Neuronal stem cell (in vitro differentiated cells): ENCODE measurements at regions not wholly inside any gene's neighbourhood (a gene's known extent, or its start where the extent isn't known, plus 50 kb on each side); places are given as distances from the start of the nearest gene placed in this dataset.

Experiments
- DNase-seq: peaks from one replicate; pipeline ENCODE4 v3.0.0-alpha.2; 2013; ENCODE audit warnings: low spot score
- H2AFZ ChIP-seq: one replicate; pipeline ENCODE4 v1.6.1; 2013; ENCODE audit warnings: mild to moderate bottlenecking, low read length, inconsistent platforms
- H2AK5ac ChIP-seq: 2 replicates; pipeline ENCODE4 v1.6.1; 2013; ENCODE audit warnings: low read depth, mild to moderate bottlenecking, inconsistent platforms, low read length, moderate library complexity, mixed read lengths
- H2BK120ac ChIP-seq: 2 replicates; pipeline ENCODE4 v1.6.1; 2013; ENCODE audit warnings: low read depth, mild to moderate bottlenecking, inconsistent platforms, low read length, moderate library complexity, mixed read lengths
- H2BK12ac ChIP-seq: one replicate; pipeline ENCODE4 v1.6.1; 2013; ENCODE audit warnings: low read length, inconsistent platforms
- H2BK15ac ChIP-seq: 2 replicates; pipeline ENCODE4 v1.6.1; 2013; ENCODE audit warnings: mild to moderate bottlenecking, low read length, inconsistent platforms, mixed read lengths
- H2BK5ac ChIP-seq: one replicate; pipeline ENCODE4 v1.6.1; 2013; ENCODE audit warnings: inconsistent platforms, mild to moderate bottlenecking, low read length, moderate library complexity
- H3K14ac ChIP-seq: one replicate; pipeline ENCODE4 v1.6.1; 2013; ENCODE audit warnings: low read length, inconsistent platforms
- H3K18ac ChIP-seq: 2 replicates; pipeline ENCODE4 v1.6.1; 2013; ENCODE audit warnings: low read length, inconsistent platforms
- H3K23ac ChIP-seq: 2 replicates; pipeline ENCODE4 v1.6.1; 2013; ENCODE audit warnings: low read depth, mild to moderate bottlenecking, mixed read lengths, low read length, inconsistent platforms; ENCODE audit not compliant: poor library complexity
- H3K27ac ChIP-seq: replicated peaks from 3 replicates; pipeline ENCODE4 v1.5.1; 2013; ENCODE audit warnings: low read length, inconsistent platforms
- H3K27me3 ChIP-seq, 3 experiments: 2 replicates each; pipeline ENCODE4 v1.6.1; 2013; ENCODE audit warnings: low read length in 3 of 3, mild to moderate bottlenecking in 2 of 3, inconsistent platforms in 1 of 3, low read depth in 1 of 3, mixed read lengths in 1 of 3, moderate library complexity in 1 of 3; ENCODE audit not compliant: control insufficient read depth in 3 of 3, insufficient read depth in 3 of 3
- H3K36me3 ChIP-seq, 2 donors: replicated peaks in 1 of 2; 2 replicates each; pipeline ENCODE4 v1.6.1; 2013; ENCODE audit warnings: low read length in 2 of 2; ENCODE audit not compliant: control insufficient read depth in 2 of 2, insufficient read depth in 2 of 2
- H3K4ac ChIP-seq: 2 replicates; pipeline ENCODE4 v1.6.1; 2013; ENCODE audit warnings: inconsistent platforms, mild to moderate bottlenecking, low read length, moderate library complexity
- H3K4me1 ChIP-seq, 2 donors: 1 replicate in 1 of 2; 2 replicates in 1 of 2; pipeline ENCODE4 v1.6.1; 2013; ENCODE audit warnings: low read length in 2 of 2, low read depth in 1 of 2; ENCODE audit not compliant: control insufficient read depth in 2 of 2, insufficient read depth in 1 of 2
- H3K4me2 ChIP-seq: one replicate; pipeline ENCODE4 v1.6.1; 2013; ENCODE audit warnings: mild to moderate bottlenecking, low read length, inconsistent platforms; ENCODE audit not compliant: insufficient read depth, poor library complexity, severe bottlenecking
- H3K4me3 ChIP-seq, 2 donors: 2 replicates each; pipeline ENCODE4 v1.5.1; 2013; ENCODE audit warnings: low read length in 2 of 2, mild to moderate bottlenecking in 2 of 2, inconsistent platforms in 1 of 2, moderate library complexity in 1 of 2
- H3K79me1 ChIP-seq: one replicate; pipeline ENCODE4 v1.6.1; 2013; ENCODE audit warnings: low read depth, mild to moderate bottlenecking, inconsistent platforms, low read length, moderate library complexity
- H3K9ac ChIP-seq: one replicate; pipeline ENCODE4 v1.6.1; 2013; ENCODE audit warnings: mild to moderate bottlenecking, low read depth, low read length, inconsistent platforms; ENCODE audit not compliant: poor library complexity
- H3K9me3 ChIP-seq, 2 donors: replicated peaks in 1 of 2; 2 replicates each; pipeline versions ENCODE3 to v1.6.1; 2013; ENCODE audit warnings: low read length in 2 of 2, mild to moderate bottlenecking in 2 of 2, inconsistent platforms in 1 of 2, low read depth in 1 of 2, mixed read lengths in 1 of 2, moderate library complexity in 1 of 2; ENCODE audit not compliant: control insufficient read depth in 2 of 2, insufficient read depth in 1 of 2
- H4K8ac ChIP-seq: one replicate; pipeline ENCODE4 v1.6.1; 2013; ENCODE audit warnings: low read depth, mild to moderate bottlenecking, inconsistent platforms, low read length, moderate library complexity
- H4K91ac ChIP-seq: one replicate; pipeline ENCODE4 v1.6.1; 2013; ENCODE audit warnings: low read length, low read depth, mild to moderate bottlenecking, inconsistent platforms; ENCODE audit not compliant: poor library complexity
- WGBS, 2 donors: extraction: QIAGEN DNeasy Blood & Tissue Kit; methylation state at CpG; one replicate each; pipeline ENCODE4 v1.1.7; 2013; ENCODE audit warnings: missing lambda C conversion rate in 2 of 2, mixed read lengths in 1 of 2; ENCODE audit not compliant: insufficient read length in 2 of 2, insufficient replicate concordance in 1 of 2; ENCODE audit errors: extremely low coverage in 2 of 2; 5-methylcytosine and 5-hydroxymethylcytosine counted together

- Histone ChIP-seq H3K36me3 (no peaks in the 10 kb centered on the region), H2BK5ac (no peak overlapping the region), H3K27ac (no peak overlapping the region), H3K79me1 (no peaks in the 10 kb centered on the region), H2BK120ac (no peak overlapping the region), H3K4me3 (no peak overlapping the region), H3K4ac (no peak overlapping the region), H4K8ac (no peak overlapping the region), H2AK5ac (no peak overlapping the region), H3K9ac (no peak overlapping the region), H2BK12ac (no peak overlapping the region), H3K4me1 (no peaks in the 10 kb centered on the region), H2AFZ (no peak overlapping the region), H3K4me2 (no peak overlapping the region), H3K27me3 (peaks cover 0 to 4% (median 1%) of the 10 kb centered on the region in 3 experiments), H3K18ac (no peak overlapping the region), H3K9me3 (no peaks in the 10 kb centered on the region), H3K14ac (no peak overlapping the region), H4K91ac (no peak overlapping the region), H3K23ac (no peak overlapping the region), H2BK15ac (no peak overlapping the region)
- WGBS, 2 donors = no CpG with 5 or more reads among the region's 11 CpGs
- DNase-seq = no peak
Observed at GRCh38 chr20:1711266-1711665, 53.7 kb upstream of the SIRPG start.

- H2BK15ac ChIP-seq = no peak overlapping the region
- peaks cover 0 to 4% (median 1%) of the 10 kb centered on the region in 3 experiments for H3K27me3 ChIP-seq
- H2AK5ac ChIP-seq = no peak overlapping the region
- H2BK12ac ChIP-seq = no peak overlapping the region
- no peak overlapping the region for H4K91ac ChIP-seq
- DNase-seq = no peak
- no peak overlapping the region for H2AFZ ChIP-seq
- no peak overlapping the region for H2BK120ac ChIP-seq
- H3K36me3 ChIP-seq = no peaks in the 10 kb centered on the region
- no peak overlapping the region for H2BK5ac ChIP-seq
- H4K8ac ChIP-seq = no peak overlapping the region
- H3K23ac ChIP-seq = no peak overlapping the region
- H3K9ac ChIP-seq = no peak overlapping the region
- H3K4ac ChIP-seq = no peak overlapping the region
- no peaks in the 10 kb centered on the region for H3K79me1 ChIP-seq
- H3K27ac ChIP-seq = no peak overlapping the region
- no CpG with 5 or more reads among the region's 7 CpGs for WGBS, 2 donors
- H3K4me2 ChIP-seq = no peak overlapping the region
- no peak overlapping the region for H3K14ac ChIP-seq
- no peak overlapping the region for H3K4me3 ChIP-seq
- H3K18ac ChIP-seq = no peak overlapping the region
- no peaks in the 10 kb centered on the region for H3K4me1 ChIP-seq
- H3K9me3 ChIP-seq = no peaks in the 10 kb centered on the region
Observed at GRCh38 chr20:1710484-1710883, 52.9 kb upstream of the SIRPG start.

DNA sequence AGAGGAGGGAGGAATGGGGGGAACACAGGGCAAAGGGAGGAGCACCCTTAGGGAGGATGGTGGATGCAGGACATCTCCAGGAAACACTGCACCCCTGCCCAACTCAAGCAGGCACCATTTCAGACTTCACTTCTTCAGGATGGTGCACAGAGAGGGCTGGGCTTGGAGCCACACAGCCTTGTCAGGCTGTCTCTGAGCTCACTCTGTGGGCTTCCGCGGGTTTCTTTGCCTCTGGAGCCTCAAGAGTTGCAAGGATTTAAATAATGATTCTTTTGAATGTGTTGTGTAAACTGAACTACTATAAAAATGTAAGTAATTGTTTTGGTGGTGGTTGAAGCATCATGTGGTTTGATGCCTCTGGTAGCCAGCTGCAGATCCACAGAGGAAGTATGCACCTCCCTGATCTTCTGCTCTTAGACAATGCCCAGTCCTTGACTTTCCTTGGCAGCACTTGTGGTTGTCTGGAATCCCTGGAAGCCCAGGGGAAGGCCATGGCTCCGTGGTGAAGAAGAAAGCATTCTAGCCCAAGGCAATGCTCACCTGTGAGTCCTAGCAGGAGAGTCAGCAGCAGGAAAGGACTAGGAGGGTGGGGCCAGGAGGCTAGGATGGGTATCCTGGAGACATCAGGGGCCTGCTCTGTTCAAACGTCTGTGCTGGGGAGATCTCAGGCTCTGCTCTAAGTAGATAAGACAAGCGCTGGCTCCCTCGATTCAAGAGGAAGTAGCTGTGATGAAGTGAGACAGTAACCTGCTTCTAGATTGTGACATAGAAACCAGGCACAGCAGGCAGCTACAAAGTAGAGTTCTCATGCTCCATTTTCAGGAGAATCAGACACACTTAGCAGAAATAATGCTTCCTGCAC lies 50.2 kb upstream of the SIRPG start:
- H2BK15ac ChIP-seq = no peak overlapping the region
- H3K4me3 ChIP-seq = no peak overlapping the region
- no peak overlapping the region for H3K4me2 ChIP-seq
- DNase-seq = no peak
- no peak overlapping the region for H2BK120ac ChIP-seq
- no peak overlapping the region for H4K91ac ChIP-seq
- WGBS, 2 donors = no CpG with 5 or more reads among the region's 6 CpGs
- H3K4ac ChIP-seq = no peak overlapping the region
- H2BK5ac ChIP-seq = no peak overlapping the region
- H3K23ac ChIP-seq = no peak overlapping the region
- peaks cover 0 to 4% (median 1%) of the 10 kb centered on the region in 3 experiments for H3K27me3 ChIP-seq
- no peaks in the 10 kb centered on the region for H3K36me3 ChIP-seq
- no peak overlapping the region for H3K18ac ChIP-seq
- no peaks in the 10 kb centered on the region for H3K4me1 ChIP-seq
- no peak overlapping the region for H3K9ac ChIP-seq
- no peak overlapping the region for H2AK5ac ChIP-seq
- no peak overlapping the region for H4K8ac ChIP-seq
- no peak overlapping the region for H2BK12ac ChIP-seq
- H2AFZ ChIP-seq = no peak overlapping the region
- H3K14ac ChIP-seq = no peak overlapping the region
- no peaks in the 10 kb centered on the region for H3K79me1 ChIP-seq
- no peak overlapping the region for H3K27ac ChIP-seq
- no peaks in the 10 kb centered on the region for H3K9me3 ChIP-seq
